ENCODE measurements at regions not wholly inside any gene's neighbourhood (a gene's known extent, or its start where the extent isn't known, plus 50 kb on each side); places are given as distances from the start of the nearest gene placed in this dataset.

- no peak for TF ChIP-seq CTCF (IDR thresholded peaks at IDR 0.05; ENCODE audit: low read depth, low read length)
- DNase-seq (ENCODE audit: extremely low read depth, low read depth) = peak; percentile 73
These were observed 101.7 kb downstream of the ARRDC3 start for GRCh38 chr5:91281401-91281800.

GRCh38 chr5:91280362-91281269 is 102.5 kb downstream of the ARRDC3 start:
- DNase-seq (ENCODE audit: extremely low read depth, low read depth) = peak; percentile 95
- TF ChIP-seq CTCF (IDR thresholded peaks at IDR 0.05; ENCODE audit: low read depth, low read length) = no peak; the same call in 1 of the 2 replicates

- no peak for DNase-seq (ENCODE audit: extremely low read depth, low read depth)
- TF ChIP-seq CTCF (IDR thresholded peaks at IDR 0.05; ENCODE audit: low read depth, low read length) = no peak
These were observed 105.3 kb downstream of the ARRDC3 start for GRCh38 chr5:91277840-91278239.

- TF ChIP-seq CTCF (IDR thresholded peaks at IDR 0.05; ENCODE audit: low read depth, low read length) = no peak
- no peak for DNase-seq (ENCODE audit: extremely low read depth, low read depth)
These were observed 106.0 kb downstream of the ARRDC3 start for GRCh38 chr5:91277093-91277626.

GRCh38 chr5:91272858-91273257 is 110.3 kb downstream of the ARRDC3 start:
- no peak for TF ChIP-seq CTCF (IDR thresholded peaks at IDR 0.05; ENCODE audit: low read depth, low read length)
- DNase-seq (ENCODE audit: extremely low read depth, low read depth) = no peak

- no peak for DNase-seq (ENCODE audit: extremely low read depth, low read depth)
- no peak for TF ChIP-seq CTCF (IDR thresholded peaks at IDR 0.05; ENCODE audit: low read depth, low read length)
These were observed 111.1 kb downstream of the ARRDC3 start for GRCh38 chr5:91271999-91272398.

- TF ChIP-seq CTCF (IDR thresholded peaks at IDR 0.05; ENCODE audit: low read depth, low read length) = no peak
- DNase-seq (ENCODE audit: extremely low read depth, low read depth) = no peak
These were observed 113.9 kb downstream of the ARRDC3 start for GRCh38 chr5:91269198-91269597.

All from AG09319 (cell line).